C4-2B (cell line): ENCODE measurements at regions not wholly inside any gene's neighbourhood (a gene's known extent, or its start where the extent isn't known, plus 50 kb on each side); places are given as distances from the start of the nearest gene placed in this dataset.

ENCODE experiments used
- ZFX ChIP-seq: fragments of 450-650 bp; IDR thresholded peaks from 2 replicates; pipeline ENCODE4 v1.6.1; 2017
- TF ChIP-seq, protein P1 (sequence below): fragments of 450-650 bp; conservative IDR thresholded peaks from 2 replicates; pipeline ENCODE4 v1.5.1; 2017; ENCODE audit warnings: mild to moderate bottlenecking

DNA sequence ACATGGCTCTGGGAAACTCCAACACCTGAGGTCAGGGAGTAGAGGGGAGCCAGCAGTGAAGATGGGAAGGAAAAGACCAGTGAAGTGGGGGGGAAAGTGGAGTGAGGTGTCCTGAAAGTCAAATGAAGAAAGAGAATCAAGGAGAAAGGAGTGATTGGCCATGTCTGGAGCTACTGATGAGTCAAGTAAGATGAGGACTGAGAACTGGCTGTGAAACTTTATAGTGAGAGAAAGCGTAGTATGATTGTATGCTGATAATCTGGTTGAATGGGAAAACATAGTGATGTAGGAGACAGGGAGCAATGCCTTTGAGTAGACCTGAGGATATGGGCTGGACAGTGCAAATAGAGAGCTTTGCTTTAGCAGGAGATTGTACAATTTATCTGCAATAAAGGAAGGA lies 183.6 kb upstream of the GMDS start:
- TF ChIP-seq, protein P1, sequence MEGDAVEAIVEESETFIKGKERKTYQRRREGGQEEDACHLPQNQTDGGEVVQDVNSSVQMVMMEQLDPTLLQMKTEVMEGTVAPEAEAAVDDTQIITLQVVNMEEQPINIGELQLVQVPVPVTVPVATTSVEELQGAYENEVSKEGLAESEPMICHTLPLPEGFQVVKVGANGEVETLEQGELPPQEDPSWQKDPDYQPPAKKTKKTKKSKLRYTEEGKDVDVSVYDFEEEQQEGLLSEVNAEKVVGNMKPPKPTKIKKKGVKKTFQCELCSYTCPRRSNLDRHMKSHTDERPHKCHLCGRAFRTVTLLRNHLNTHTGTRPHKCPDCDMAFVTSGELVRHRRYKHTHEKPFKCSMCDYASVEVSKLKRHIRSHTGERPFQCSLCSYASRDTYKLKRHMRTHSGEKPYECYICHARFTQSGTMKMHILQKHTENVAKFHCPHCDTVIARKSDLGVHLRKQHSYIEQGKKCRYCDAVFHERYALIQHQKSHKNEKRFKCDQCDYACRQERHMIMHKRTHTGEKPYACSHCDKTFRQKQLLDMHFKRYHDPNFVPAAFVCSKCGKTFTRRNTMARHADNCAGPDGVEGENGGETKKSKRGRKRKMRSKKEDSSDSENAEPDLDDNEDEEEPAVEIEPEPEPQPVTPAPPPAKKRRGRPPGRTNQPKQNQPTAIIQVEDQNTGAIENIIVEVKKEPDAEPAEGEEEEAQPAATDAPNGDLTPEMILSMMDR: no peak
- no peak for TF ChIP-seq ZFX
